Thoracic aorta (tissue), 2 donors: ENCODE measurements at regions not wholly inside any gene's neighbourhood (a gene's known extent, or its start where the extent isn't known, plus 50 kb on each side); places are given as distances from the start of the nearest gene placed in this dataset.
"Not testable (repeated sequence)": the region's sequence is repeated elsewhere in the genome, so short reads cannot be mapped to it uniquely, and the experiment has no call there.

Experiments used
- ATAC-seq: fragments of 150-250 bp; one replicate; pipeline ENCODE4 v1.8.0; 2017; ENCODE audit warnings: low read depth; ENCODE audit not compliant: insufficient number of reproducible peaks, low FRiP score
- DNase-seq: peaks from one replicate; pipeline ENCODE4 v3.0.0-alpha.2; 2020; ENCODE audit warnings: low spot score
- H3K27ac ChIP-seq, 2 donors: fragments of 200-600 bp; sonication (generic); 1 replicate in 1 of 2; 2 replicates in 1 of 2; pipeline ENCODE4 v1.5.1; 2016; ENCODE audit warnings: mild to moderate bottlenecking in 2 of 2, moderate library complexity in 2 of 2
- H3K27me3 ChIP-seq: fragments of 200-600 bp; sonication (generic); replicated peaks from 2 replicates; pipeline ENCODE4 v1.6.0; 2016; ENCODE audit warnings: mild to moderate bottlenecking; ENCODE audit not compliant: insufficient read depth
- H3K36me3 ChIP-seq: fragments of 200-600 bp; sonication (generic); one replicate; pipeline ENCODE4 v1.5.1; 2016
- H3K4me1 ChIP-seq, 2 donors: fragments of 200-600 bp; sonication (generic); 1 replicate in 1 of 2; 2 replicates in 1 of 2; pipeline versions ENCODE4 v1.5.1 to v1.6.0; 2016; ENCODE audit warnings: low read depth in 2 of 2, mild to moderate bottlenecking in 1 of 2; ENCODE audit not compliant: control insufficient read depth in 1 of 2
- H3K4me3 ChIP-seq: fragments of 200-600 bp; sonication (generic); 2 replicates; pipeline ENCODE4 v1.5.1; 2016; ENCODE audit warnings: mild to moderate bottlenecking
- H3K9me3 ChIP-seq: fragments of 200-600 bp; sonication (generic); 2 replicates; pipeline ENCODE4 v1.5.1; 2016
- TF ChIP-seq, protein P1 (sequence below): fragments of 200-600 bp; sonication (generic); IDR thresholded peaks from one replicate; pipeline ENCODE4 v1.5.1; 2019; ENCODE audit warnings: antibody characterized with exemption

DNA sequence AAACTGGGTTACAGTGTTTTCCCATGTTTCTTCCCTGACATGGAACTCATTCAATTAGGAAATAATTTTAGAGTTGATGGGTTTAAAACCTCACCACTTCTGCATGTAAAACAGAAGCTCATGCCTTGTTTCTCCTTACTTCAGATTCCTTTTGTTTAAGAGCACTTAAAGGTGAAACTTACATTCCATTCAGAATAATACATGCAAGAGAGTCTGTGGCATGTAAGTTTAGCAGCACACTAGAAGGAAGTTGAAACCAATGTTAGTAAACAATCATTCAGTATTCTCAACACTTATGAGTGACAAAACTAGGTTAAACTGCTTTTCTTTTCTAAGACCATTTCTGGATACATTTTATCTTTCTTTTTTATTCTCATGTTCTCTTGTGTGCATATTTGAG, 495.6 kb upstream of the PTCHD4 start:
- H3K4me1 ChIP-seq: no peaks in the 10 kb centered on the region
- no peak overlapping the region for H3K27ac ChIP-seq
- no peak overlapping the region for H3K4me3 ChIP-seq
- no peak for DNase-seq
- no peaks in the 10 kb centered on the region for H3K36me3 ChIP-seq
- TF ChIP-seq, protein P1, sequence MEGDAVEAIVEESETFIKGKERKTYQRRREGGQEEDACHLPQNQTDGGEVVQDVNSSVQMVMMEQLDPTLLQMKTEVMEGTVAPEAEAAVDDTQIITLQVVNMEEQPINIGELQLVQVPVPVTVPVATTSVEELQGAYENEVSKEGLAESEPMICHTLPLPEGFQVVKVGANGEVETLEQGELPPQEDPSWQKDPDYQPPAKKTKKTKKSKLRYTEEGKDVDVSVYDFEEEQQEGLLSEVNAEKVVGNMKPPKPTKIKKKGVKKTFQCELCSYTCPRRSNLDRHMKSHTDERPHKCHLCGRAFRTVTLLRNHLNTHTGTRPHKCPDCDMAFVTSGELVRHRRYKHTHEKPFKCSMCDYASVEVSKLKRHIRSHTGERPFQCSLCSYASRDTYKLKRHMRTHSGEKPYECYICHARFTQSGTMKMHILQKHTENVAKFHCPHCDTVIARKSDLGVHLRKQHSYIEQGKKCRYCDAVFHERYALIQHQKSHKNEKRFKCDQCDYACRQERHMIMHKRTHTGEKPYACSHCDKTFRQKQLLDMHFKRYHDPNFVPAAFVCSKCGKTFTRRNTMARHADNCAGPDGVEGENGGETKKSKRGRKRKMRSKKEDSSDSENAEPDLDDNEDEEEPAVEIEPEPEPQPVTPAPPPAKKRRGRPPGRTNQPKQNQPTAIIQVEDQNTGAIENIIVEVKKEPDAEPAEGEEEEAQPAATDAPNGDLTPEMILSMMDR: no peak
- no peaks in the 10 kb centered on the region for H3K9me3 ChIP-seq
- no peak for ATAC-seq
- H3K27me3 ChIP-seq: no peaks in the 10 kb centered on the region

DNA sequence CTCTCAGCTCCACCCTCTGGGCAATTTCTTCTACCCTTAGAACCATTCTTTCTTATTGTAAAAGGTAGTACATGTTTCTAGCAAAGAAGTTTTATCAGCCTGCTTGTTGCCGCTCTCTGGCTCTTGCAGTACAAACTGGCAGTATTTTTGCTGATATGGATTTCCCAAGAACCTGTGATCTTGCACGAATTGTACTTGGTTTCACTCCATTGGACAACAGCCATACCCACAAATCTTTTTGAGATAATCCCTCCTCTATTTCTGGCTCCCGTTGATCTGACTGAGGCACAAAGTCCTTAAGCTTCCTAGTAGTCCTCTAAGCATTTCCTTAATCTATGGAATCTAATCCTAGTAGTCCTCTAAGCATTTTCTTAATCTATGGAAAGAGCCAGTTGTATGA, 487.0 kb upstream of the PTCHD4 start:
- Histone ChIP-seq H3K4me3 (no peak overlapping the region), H3K27ac (no peak overlapping the region), H3K4me1 (no peaks in the 10 kb centered on the region), H3K9me3 (no peaks in the 10 kb centered on the region), H3K36me3 (no peaks in the 10 kb centered on the region), H3K27me3 (no peaks in the 10 kb centered on the region)
- no peak for DNase-seq
- TF ChIP-seq, protein P1: no peak
- no peak for ATAC-seq

DNA sequence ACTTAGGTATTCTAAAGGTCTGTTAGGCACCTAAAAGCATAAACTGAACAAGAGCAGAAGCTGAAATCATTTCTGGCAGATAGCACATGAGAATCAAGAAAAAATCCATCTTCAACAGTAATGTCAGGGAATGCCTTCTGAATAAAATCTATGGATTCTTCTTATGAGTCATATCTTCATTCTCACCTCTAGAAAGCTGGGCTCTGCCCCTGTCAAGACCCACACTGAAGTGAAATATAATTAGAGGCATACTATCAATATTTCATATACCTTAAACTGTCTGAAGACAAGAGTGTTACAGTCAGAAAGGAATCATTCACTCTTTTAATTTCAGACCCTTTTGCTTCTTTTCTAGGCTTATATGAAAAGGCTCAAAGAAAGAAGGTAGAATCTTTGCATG, 485.8 kb upstream of the PTCHD4 start:
- no peak for ATAC-seq
- Histone ChIP-seq H3K27ac (no peak overlapping the region), H3K4me1 (no peaks in the 10 kb centered on the region), H3K4me3 (no peak overlapping the region), H3K27me3 (no peaks in the 10 kb centered on the region), H3K36me3 (no peaks in the 10 kb centered on the region), H3K9me3 (no peaks in the 10 kb centered on the region)
- DNase-seq: no peak
- TF ChIP-seq, protein P1: no peak

DNA sequence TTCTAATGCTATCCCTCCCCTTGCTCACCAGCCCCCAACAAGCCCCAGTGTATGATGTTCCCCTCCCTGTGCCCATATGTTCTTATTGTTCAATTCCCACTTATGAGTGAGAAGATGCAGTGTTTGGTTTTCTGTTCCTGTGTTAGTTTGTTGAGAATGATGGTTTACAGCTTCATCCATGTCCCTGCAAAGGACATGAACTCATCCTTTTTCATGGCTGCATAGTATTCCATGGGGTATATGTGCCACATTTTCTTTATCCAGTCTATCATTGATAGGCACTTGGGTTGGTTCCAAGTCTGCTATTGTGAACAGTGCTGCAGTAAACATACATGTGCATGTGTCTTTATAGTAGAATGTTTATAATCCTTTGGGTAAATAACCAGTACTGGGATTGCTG, 480.2 kb upstream of the PTCHD4 start:
- H3K27me3 ChIP-seq, DNase-seq, ATAC-seq, H3K36me3 ChIP-seq, H3K9me3 ChIP-seq, H3K27ac ChIP-seq, H3K4me3 ChIP-seq, H3K4me1 ChIP-seq: not testable (repeated sequence)

DNA sequence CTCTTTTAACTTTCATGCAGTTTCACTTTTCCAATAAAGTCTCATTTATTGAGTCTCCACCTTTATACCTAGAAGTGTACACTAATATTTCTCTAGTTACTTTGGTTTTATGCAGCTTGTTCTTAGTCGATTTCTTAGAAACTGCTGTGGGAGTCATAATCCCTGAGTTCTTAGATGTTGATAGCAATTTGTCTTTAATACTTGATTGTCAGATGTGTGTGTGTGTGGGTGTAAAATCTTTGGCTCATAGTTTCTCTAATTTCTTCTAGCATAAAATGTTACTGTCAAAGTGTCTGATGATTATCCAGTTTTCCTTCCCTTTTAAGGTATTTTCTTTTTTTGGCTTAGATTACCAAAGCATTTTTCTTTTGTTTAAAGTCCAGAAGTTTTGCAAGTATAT, 473.8 kb upstream of the PTCHD4 start:
- H3K27me3 ChIP-seq: no peaks in the 10 kb centered on the region
- H3K4me3 ChIP-seq: no peak overlapping the region
- no peak overlapping the region for H3K27ac ChIP-seq
- H3K4me1 ChIP-seq: no peaks in the 10 kb centered on the region
- no peaks in the 10 kb centered on the region for H3K36me3 ChIP-seq
- no peaks in the 10 kb centered on the region for H3K9me3 ChIP-seq
- DNase-seq (no peak), ATAC-seq (no peak)
- TF ChIP-seq, protein P1: no peak

DNA sequence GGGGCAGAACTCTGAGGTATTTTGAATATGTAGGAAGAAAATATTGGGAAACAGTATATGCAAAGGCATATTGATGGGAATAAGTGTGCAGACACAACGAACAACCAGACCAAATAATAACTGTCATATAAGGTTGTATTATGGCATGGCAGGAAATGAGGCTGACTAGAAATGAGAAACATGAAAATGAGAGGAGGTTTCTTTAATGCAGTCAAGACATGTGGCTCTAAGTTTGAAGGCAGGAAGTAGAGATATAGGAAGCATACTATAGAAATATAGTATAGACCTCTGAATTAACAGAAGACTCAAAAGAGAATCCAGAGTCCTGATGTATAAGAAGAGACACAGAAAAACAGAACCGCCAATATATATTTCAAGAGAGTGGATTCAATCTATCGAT, 459.7 kb upstream of the PTCHD4 start:
- DNase-seq: no peak
- H3K9me3 ChIP-seq: no peaks in the 10 kb centered on the region
- ATAC-seq: no peak
- H3K27ac ChIP-seq: no peak overlapping the region
- no peaks in the 10 kb centered on the region for H3K4me1 ChIP-seq
- no peaks in the 10 kb centered on the region for H3K27me3 ChIP-seq
- H3K36me3 ChIP-seq: no peaks in the 10 kb centered on the region
- H3K4me3 ChIP-seq: no peak overlapping the region
- TF ChIP-seq, protein P1: no peak
